ENCODE measurements at regions not wholly inside any gene's neighbourhood (a gene's known extent, or its start where the extent isn't known, plus 50 kb on each side); places are given as distances from the start of the nearest gene placed in this dataset.

- Mint-ChIP-seq H3K9me3 (peaks cover 0 to under 1% of the 10 kb centered on the region in 2 experiments; a peak in 1 of 5 replicates), H3K27ac (no peak overlapping the region), H3K36me3 (ENCODE audit: insufficient read depth in 1 of 3, low read depth in 3 of 3) (no peaks in the 10 kb centered on the region), H3K27me3 (ENCODE audit: low read depth) (no peaks in the 10 kb centered on the region), H3K4me3 (no peak overlapping the region), H3K4me1 (peaks cover 4 to 5% of the 10 kb centered on the region in 2 experiments)
- DNase-seq, result no peak
- no peak overlapping the region for H3K9ac ChIP-seq (ENCODE audit: extremely low read depth, insufficient read length, low read length)
- H2BK15ac ChIP-seq (ENCODE audit: low read depth, low read length), result no peak overlapping the region
- WGBS (ENCODE audit: extremely low coverage, insufficient read length, low lambda C conversion rate), result no CpG with 5 or more reads among the region's 2 CpGs
- no peaks in the 10 kb centered on the region for H3K4me1 ChIP-seq (ENCODE audit: insufficient read depth, low read length)
- no peaks in the 10 kb centered on the region for H3K9me3 ChIP-seq (ENCODE audit: control insufficient read depth, low read depth, low read length)
- H2BK12ac ChIP-seq (ENCODE audit: insufficient read length, low read depth, low read length), result no peak overlapping the region
- no peak overlapping the region for H2BK5ac ChIP-seq (ENCODE audit: insufficient read length, low read length)
- no peak overlapping the region for H2AFZ ChIP-seq (ENCODE audit: low read length)
- no peaks in the 10 kb centered on the region for H3K79me2 ChIP-seq (ENCODE audit: insufficient read depth, low read length)
- H3K27me3 ChIP-seq (ENCODE audit: insufficient read depth, low read length), result no peaks in the 10 kb centered on the region
- H3K27ac ChIP-seq (ENCODE audit: insufficient read length, low read depth, low read length), result no peak overlapping the region
- H3K4me2 ChIP-seq (ENCODE audit: insufficient read depth, insufficient read length, low read length), result no peak overlapping the region
- H3K23ac ChIP-seq (ENCODE audit: insufficient read length, low read depth, low read length), result no peak overlapping the region
- no peak overlapping the region for H4K8ac ChIP-seq (replicated peaks; ENCODE audit: insufficient read length, low read depth, low read length)
- H3K79me1 ChIP-seq (ENCODE audit: insufficient read depth, low read depth, low read length, poor library complexity, severe bottlenecking), result no peaks in the 10 kb centered on the region
- no peak overlapping the region for H2BK120ac ChIP-seq (ENCODE audit: low read depth, low read length, poor library complexity, severe bottlenecking)
- no peak overlapping the region for H3K56ac ChIP-seq (ENCODE audit: insufficient read length, low read depth, low read length)
- no peak overlapping the region for H3K14ac ChIP-seq (ENCODE audit: insufficient read depth, low read length)
- no peak overlapping the region for H2BK20ac ChIP-seq (ENCODE audit: low read depth, low read length, poor library complexity, severe bottlenecking)
- no peak overlapping the region for H4K5ac ChIP-seq (ENCODE audit: insufficient read length, low read depth, low read length)
- no peak for TF ChIP-seq CTCF (conservative IDR thresholded peaks at IDR 0.05)
- H4K91ac ChIP-seq (ENCODE audit: insufficient read length, low read depth, low read length), result no peak overlapping the region
- no peak overlapping the region for H3K18ac ChIP-seq (ENCODE audit: insufficient read length, low read depth, low read length)
- H3K23me2 ChIP-seq (ENCODE audit: insufficient read length, low read depth, low read length, poor library complexity, severe bottlenecking), result no peaks in the 10 kb centered on the region
- H4K20me1 ChIP-seq (ENCODE audit: control insufficient read depth, insufficient read depth, insufficient read length), result no peaks in the 10 kb centered on the region
- H3K4ac ChIP-seq (ENCODE audit: low read depth, low read length), result no peak overlapping the region
- no peak overlapping the region for H3T11ph ChIP-seq (ENCODE audit: low read length)
- H2AK5ac ChIP-seq (ENCODE audit: insufficient read length, low read length), result no peak overlapping the region
Measured at GRCh38 chr2:147696426-147696825, 148.4 kb upstream of the ACVR2A start.
